Panc1 (cell line): ENCODE measurements at regions not wholly inside any gene's neighbourhood (a gene's known extent, or its start where the extent isn't known, plus 50 kb on each side); places are given as distances from the start of the nearest gene placed in this dataset.

Source experiments
- REST ChIP-seq, 2 experiments: IDR thresholded peaks; 2 replicates each; pipeline ENCODE4 v1.6.1; 2011 to 2012; ENCODE audit warnings: low read depth in 2 of 2, control low read depth in 1 of 2, low read length in 1 of 2, mild to moderate bottlenecking in 1 of 2, moderate library complexity in 1 of 2; ENCODE audit not compliant: insufficient read depth in 1 of 2
- TF ChIP-seq, protein P1 (sequence below): fragments of 450-650 bp; IDR thresholded peaks from 2 replicates; pipeline ENCODE4 v1.5.1; 2017; ENCODE audit warnings: mild to moderate bottlenecking

GRCh38 chr4:123651536-123652180 is 255.1 kb downstream of the SPRY1 start:
- TF ChIP-seq, protein P1, sequence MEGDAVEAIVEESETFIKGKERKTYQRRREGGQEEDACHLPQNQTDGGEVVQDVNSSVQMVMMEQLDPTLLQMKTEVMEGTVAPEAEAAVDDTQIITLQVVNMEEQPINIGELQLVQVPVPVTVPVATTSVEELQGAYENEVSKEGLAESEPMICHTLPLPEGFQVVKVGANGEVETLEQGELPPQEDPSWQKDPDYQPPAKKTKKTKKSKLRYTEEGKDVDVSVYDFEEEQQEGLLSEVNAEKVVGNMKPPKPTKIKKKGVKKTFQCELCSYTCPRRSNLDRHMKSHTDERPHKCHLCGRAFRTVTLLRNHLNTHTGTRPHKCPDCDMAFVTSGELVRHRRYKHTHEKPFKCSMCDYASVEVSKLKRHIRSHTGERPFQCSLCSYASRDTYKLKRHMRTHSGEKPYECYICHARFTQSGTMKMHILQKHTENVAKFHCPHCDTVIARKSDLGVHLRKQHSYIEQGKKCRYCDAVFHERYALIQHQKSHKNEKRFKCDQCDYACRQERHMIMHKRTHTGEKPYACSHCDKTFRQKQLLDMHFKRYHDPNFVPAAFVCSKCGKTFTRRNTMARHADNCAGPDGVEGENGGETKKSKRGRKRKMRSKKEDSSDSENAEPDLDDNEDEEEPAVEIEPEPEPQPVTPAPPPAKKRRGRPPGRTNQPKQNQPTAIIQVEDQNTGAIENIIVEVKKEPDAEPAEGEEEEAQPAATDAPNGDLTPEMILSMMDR = no peak
- no peak for TF ChIP-seq REST (IDR thresholded peaks at IDR 0.05; ENCODE audit: insufficient read depth in 1 of 2, low read depth in 2 of 2, low read length in 1 of 2)
